ENCODE measurements at regions not wholly inside any gene's neighbourhood (a gene's known extent, or its start where the extent isn't known, plus 50 kb on each side); places are given as distances from the start of the nearest gene placed in this dataset.
"Not testable (repeated sequence)": the region's sequence is repeated elsewhere in the genome, so short reads cannot be mapped to it uniquely, and the experiment has no call there.

DNA sequence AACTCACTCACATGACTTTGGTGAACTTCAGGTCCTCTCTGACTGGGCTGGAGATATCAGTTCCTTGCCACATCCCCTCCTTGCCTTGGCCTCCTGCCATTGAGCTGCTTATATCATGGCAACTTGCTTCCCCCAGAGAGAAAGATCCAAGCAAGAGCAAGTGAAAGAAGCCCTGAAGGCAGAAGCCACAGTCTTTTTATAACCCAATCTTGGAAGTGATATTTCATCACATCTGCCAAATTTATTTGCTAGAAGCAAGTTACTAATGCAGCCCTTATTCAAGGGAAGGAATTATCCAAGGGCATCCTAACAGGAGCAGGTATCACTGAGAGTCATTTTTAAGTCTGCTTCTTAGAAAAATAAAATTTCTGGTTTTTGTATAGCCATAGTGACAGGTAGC lies 127.8 kb downstream of the SLC38A4 start:
- H3K9me3 Mint-ChIP-seq (ENCODE audit: low read depth): peaks cover 7% of the 10 kb centered on the region
- H3K36me3 Mint-ChIP-seq (ENCODE audit: insufficient read depth): no peaks in the 10 kb centered on the region
- H3K4me3 Mint-ChIP-seq (ENCODE audit: low read depth): no peak overlapping the region
- TF ChIP-seq, protein P1, sequence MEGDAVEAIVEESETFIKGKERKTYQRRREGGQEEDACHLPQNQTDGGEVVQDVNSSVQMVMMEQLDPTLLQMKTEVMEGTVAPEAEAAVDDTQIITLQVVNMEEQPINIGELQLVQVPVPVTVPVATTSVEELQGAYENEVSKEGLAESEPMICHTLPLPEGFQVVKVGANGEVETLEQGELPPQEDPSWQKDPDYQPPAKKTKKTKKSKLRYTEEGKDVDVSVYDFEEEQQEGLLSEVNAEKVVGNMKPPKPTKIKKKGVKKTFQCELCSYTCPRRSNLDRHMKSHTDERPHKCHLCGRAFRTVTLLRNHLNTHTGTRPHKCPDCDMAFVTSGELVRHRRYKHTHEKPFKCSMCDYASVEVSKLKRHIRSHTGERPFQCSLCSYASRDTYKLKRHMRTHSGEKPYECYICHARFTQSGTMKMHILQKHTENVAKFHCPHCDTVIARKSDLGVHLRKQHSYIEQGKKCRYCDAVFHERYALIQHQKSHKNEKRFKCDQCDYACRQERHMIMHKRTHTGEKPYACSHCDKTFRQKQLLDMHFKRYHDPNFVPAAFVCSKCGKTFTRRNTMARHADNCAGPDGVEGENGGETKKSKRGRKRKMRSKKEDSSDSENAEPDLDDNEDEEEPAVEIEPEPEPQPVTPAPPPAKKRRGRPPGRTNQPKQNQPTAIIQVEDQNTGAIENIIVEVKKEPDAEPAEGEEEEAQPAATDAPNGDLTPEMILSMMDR (IDR thresholded peaks at IDR 0.05; ENCODE audit: unreplicated experiment): no peak
- no peak overlapping the region for H3K27ac Mint-ChIP-seq
- peaks cover 3% of the 10 kb centered on the region for H3K4me1 Mint-ChIP-seq (ENCODE audit: low read depth)
- H3K27me3 Mint-ChIP-seq: no peaks in the 10 kb centered on the region
- no peak for DNase-seq (ENCODE audit: low spot score, unreplicated experiment)

DNA sequence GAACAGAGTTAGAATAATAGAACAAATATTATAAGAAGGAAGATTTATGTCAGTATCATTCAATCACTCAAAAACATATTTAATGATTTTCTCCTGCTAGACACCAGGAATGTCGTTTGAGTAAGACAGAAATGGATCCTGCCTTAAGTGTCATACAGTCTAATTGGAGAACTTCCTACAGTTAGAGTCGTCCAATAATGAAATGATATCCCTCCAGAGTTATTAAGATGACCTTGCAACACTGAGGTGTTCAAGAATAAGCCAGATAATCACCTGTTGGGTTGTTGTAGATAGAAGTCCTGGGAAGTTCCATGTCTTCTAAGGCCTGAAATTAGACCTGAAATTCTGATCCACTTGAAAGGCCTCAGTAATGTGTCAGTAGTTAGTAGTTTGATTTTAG lies 132.3 kb downstream of the SLC38A4 start:
- no peak for DNase-seq (ENCODE audit: low spot score, unreplicated experiment)
- no peak overlapping the region for H3K4me3 Mint-ChIP-seq (ENCODE audit: low read depth)
- H3K27ac Mint-ChIP-seq: no peak overlapping the region
- peaks cover 13% of the 10 kb centered on the region for H3K9me3 Mint-ChIP-seq (ENCODE audit: low read depth)
- H3K4me1 Mint-ChIP-seq (ENCODE audit: low read depth): no peaks in the 10 kb centered on the region
- H3K36me3 Mint-ChIP-seq (ENCODE audit: insufficient read depth): no peaks in the 10 kb centered on the region
- TF ChIP-seq, protein P1 (IDR thresholded peaks at IDR 0.05; ENCODE audit: unreplicated experiment): no peak
- H3K27me3 Mint-ChIP-seq: no peaks in the 10 kb centered on the region

DNA sequence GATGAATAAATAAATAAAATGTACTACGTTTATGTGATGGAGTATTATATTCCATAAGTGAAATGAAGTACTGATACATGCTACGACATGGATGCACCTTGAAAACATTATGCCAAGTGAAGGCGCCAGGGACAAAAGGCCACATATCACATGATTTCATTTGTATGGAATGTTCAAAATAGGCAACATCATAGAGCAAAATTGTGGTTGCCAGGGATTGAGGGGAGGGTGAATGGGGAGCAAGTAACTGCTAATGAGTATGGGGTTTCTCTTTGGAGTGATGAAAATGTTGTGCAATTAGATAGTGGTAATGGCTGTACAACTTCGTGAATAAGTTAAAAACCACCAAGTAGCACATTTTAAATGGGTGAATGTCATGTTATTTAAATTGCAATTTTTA lies 132.8 kb downstream of the SLC38A4 start:
- no peak overlapping the region for H3K4me3 Mint-ChIP-seq (ENCODE audit: low read depth)
- no peaks in the 10 kb centered on the region for H3K4me1 Mint-ChIP-seq (ENCODE audit: low read depth)
- DNase-seq (ENCODE audit: low spot score, unreplicated experiment): no peak
- H3K36me3 Mint-ChIP-seq (ENCODE audit: insufficient read depth): no peaks in the 10 kb centered on the region
- H3K27me3 Mint-ChIP-seq: no peaks in the 10 kb centered on the region
- TF ChIP-seq, protein P1 (IDR thresholded peaks at IDR 0.05; ENCODE audit: unreplicated experiment): no peak
- peaks cover 11% of the 10 kb centered on the region for H3K9me3 Mint-ChIP-seq (ENCODE audit: low read depth)
- H3K27ac Mint-ChIP-seq: no peak overlapping the region

DNA sequence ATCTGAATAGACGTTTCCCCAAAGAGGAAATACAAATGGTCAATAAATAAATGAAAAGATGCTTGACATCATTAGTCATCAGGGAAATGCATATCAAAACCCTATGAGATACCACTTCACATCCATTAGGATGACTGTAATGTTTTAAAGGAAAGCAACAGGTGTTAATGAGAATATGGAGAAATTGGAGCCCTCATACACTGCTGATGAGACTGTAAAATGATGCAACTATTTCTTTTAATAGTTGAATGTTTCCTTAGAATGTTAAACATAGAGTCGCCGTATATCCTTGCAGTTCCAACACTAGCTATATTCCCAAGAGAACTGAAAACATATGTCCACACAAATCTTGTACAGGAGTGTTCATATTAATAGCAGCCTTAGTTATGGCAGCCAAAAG lies 133.2 kb downstream of the SLC38A4 start:
- H3K9me3 Mint-ChIP-seq (ENCODE audit: low read depth): peaks cover 8% of the 10 kb centered on the region
- no peak for DNase-seq (ENCODE audit: low spot score, unreplicated experiment)

DNA sequence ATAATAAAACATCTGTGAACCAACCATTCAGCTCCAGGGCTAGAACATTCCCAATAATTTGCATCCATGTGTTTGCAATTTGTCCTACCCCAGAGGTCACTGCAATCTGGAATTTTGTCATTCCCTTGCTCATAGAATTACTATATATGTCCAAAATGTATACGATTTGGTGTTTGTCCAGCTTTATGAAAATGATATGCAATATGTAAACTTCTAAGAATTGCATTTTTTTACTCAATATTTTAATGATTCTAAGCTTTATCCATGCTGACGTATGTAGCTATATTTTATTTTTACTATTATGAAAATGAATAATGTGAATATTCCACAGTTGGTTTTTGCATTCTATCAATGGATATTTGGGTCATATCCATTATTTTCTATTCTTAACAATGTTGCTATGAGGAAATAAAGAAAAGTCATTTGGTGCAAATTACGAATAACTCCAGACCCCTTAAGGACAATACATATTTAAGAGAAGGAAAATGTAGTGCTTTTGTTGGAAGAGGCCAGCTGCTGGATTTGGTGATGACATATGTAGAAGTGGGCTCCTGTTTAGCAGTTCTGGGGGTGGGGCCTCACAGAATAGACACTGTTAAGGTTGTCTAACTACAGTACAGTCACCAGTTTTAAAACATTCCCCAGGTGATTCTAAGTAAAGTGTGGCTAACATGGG lies 139.4 kb downstream of the SLC38A4 start:
- Mint-ChIP-seq H3K4me1 (ENCODE audit: low read depth) (no peaks in the 10 kb centered on the region), H3K27ac (no peak overlapping the region), H3K36me3 (ENCODE audit: insufficient read depth) (peaks cover 3% of the 10 kb centered on the region), H3K27me3 (no peaks in the 10 kb centered on the region), H3K4me3 (ENCODE audit: low read depth) (no peak overlapping the region), H3K9me3 (ENCODE audit: low read depth) (peaks cover 19% of the 10 kb centered on the region)
- no peak for DNase-seq (ENCODE audit: low spot score, unreplicated experiment)
- TF ChIP-seq, protein P1 (IDR thresholded peaks at IDR 0.05; ENCODE audit: unreplicated experiment): no peak

More for the DNA sequence above, 133.2 kb downstream of the SLC38A4 start:
- H3K36me3 Mint-ChIP-seq (ENCODE audit: insufficient read depth): no peaks in the 10 kb centered on the region
- no peaks in the 10 kb centered on the region for H3K4me1 Mint-ChIP-seq (ENCODE audit: low read depth)
- H3K4me3 Mint-ChIP-seq (ENCODE audit: low read depth): no peak overlapping the region
- no peaks in the 10 kb centered on the region for H3K27me3 Mint-ChIP-seq
- H3K27ac Mint-ChIP-seq: no peak overlapping the region
- TF ChIP-seq, protein P1 (IDR thresholded peaks at IDR 0.05; ENCODE audit: unreplicated experiment): no peak

DNA sequence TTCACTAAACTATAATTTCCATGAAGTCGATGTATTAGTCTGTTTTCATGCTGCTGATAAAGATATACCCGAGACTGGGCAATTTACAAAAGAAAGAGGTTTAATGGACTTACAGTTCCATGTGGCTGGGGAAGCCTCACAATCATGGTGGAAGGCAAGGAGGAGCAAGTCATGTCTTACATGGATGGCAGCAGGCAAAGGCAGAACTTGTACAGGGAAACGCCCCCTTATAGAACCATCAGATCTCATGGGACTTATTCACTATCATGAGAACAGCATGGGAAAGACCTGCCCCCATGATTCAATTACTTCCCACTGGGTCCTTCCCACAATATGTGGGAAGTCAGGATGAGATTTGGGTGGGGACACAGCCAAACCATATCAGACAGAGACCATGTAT lies 141.6 kb downstream of the SLC38A4 start:
- not testable (repeated sequence) for DNase-seq (ENCODE audit: low spot score, unreplicated experiment); H3K27ac Mint-ChIP-seq; H3K36me3 Mint-ChIP-seq (ENCODE audit: insufficient read depth); H3K4me3 Mint-ChIP-seq (ENCODE audit: low read depth); H3K27me3 Mint-ChIP-seq; H3K4me1 Mint-ChIP-seq (ENCODE audit: low read depth)
- H3K9me3 Mint-ChIP-seq (ENCODE audit: low read depth): peaks cover 14% of the 10 kb centered on the region

Data from progenitor cell of endocrine pancreas (in vitro differentiated cells).